SJSA1 (cell line): ENCODE measurements at regions not wholly inside any gene's neighbourhood (a gene's known extent, or its start where the extent isn't known, plus 50 kb on each side); places are given as distances from the start of the nearest gene placed in this dataset.
"Not testable (repeated sequence)": the region's sequence is repeated elsewhere in the genome, so short reads cannot be mapped to it uniquely, and the experiment has no call there.

Source experiments
- DNase-seq, 2 experiments: peaks; one replicate each; pipeline ENCODE4 v3.0.0-alpha.2; 2015 to 2020; ENCODE audit warnings: low spot score in 2 of 2, low read depth in 1 of 2
- H3K27ac ChIP-seq: fragments of 250-450 bp; sonication (Bioruptor Pico); 2 replicates; pipeline ENCODE4 v1.5.1; 2020; ENCODE audit warnings: mild to moderate bottlenecking, moderate library complexity
- H3K27me3 ChIP-seq: fragments of 250-450 bp; sonication (Bioruptor Pico); replicated peaks from 2 replicates; pipeline ENCODE4 v1.5.1; 2020; ENCODE audit warnings: mild to moderate bottlenecking, moderate library complexity
- H3K36me3 ChIP-seq: fragments of 250-450 bp; sonication (Bioruptor Pico); 2 replicates; pipeline ENCODE4 v1.5.1; 2020; ENCODE audit warnings: mild to moderate bottlenecking
- H3K4me1 ChIP-seq: fragments of 250-450 bp; sonication (Bioruptor Pico); replicated peaks from 2 replicates; pipeline ENCODE4 v1.6.1; 2021; ENCODE audit warnings: mild to moderate bottlenecking
- H3K4me3 ChIP-seq: fragments of 250-450 bp; sonication (Bioruptor Pico); 2 replicates; pipeline ENCODE4 v1.5.1; 2020; ENCODE audit warnings: mild to moderate bottlenecking
- H3K9me3 ChIP-seq: fragments of 250-450 bp; sonication (Bioruptor Pico); replicated peaks from 2 replicates; pipeline ENCODE4 v1.5.1; 2020; ENCODE audit warnings: mild to moderate bottlenecking

GRCh38 chr13:59261928-59262488 lies 901.7 kb downstream of the DIAPH3 start:
- Histone ChIP-seq H3K9me3 (no peaks in the 10 kb centered on the region), H3K36me3 (no peaks in the 10 kb centered on the region), H3K27ac (no peak overlapping the region), H3K27me3 (no peaks in the 10 kb centered on the region), H3K4me1 (peaks cover 13% of the 10 kb centered on the region), H3K4me3 (no peak overlapping the region)
- no peak for DNase-seq

GRCh38 chr13:59263531-59263930 lies 900.2 kb downstream of the DIAPH3 start:
- H3K9me3 ChIP-seq, result no peaks in the 10 kb centered on the region
- DNase-seq, result no peak
- H3K4me3 ChIP-seq, result no peak overlapping the region
- no peaks in the 10 kb centered on the region for H3K27me3 ChIP-seq
- no peak overlapping the region for H3K27ac ChIP-seq
- no peaks in the 10 kb centered on the region for H3K36me3 ChIP-seq
- H3K4me1 ChIP-seq, result peaks cover 28% of the 10 kb centered on the region

GRCh38 chr13:59266478-59267063 lies 897.2 kb downstream of the DIAPH3 start:
- no peaks in the 10 kb centered on the region for H3K27me3 ChIP-seq
- H3K36me3 ChIP-seq, result no peaks in the 10 kb centered on the region
- no peaks in the 10 kb centered on the region for H3K9me3 ChIP-seq
- no peak overlapping the region for H3K4me3 ChIP-seq
- peaks cover 47% of the 10 kb centered on the region for H3K4me1 ChIP-seq
- H3K27ac ChIP-seq, result no peak overlapping the region
- peak in 1 of 2 experiments; percentile 16 for DNase-seq

GRCh38 chr13:59269476-59269875 lies 894.3 kb downstream of the DIAPH3 start:
- peak; percentile 76 to 91 for DNase-seq
- Histone ChIP-seq H3K9me3 (no peaks in the 10 kb centered on the region), H3K4me3 (no peak overlapping the region), H3K36me3 (no peaks in the 10 kb centered on the region), H3K27ac (peak overlapping the region; percentile 94), H3K4me1 (peaks cover 47% of the 10 kb centered on the region), H3K27me3 (no peaks in the 10 kb centered on the region)

- DNase-seq, result no peak
- Histone ChIP-seq H3K9me3 (no peaks in the 10 kb centered on the region), H3K4me1 (peaks cover 55% of the 10 kb centered on the region), H3K27ac (peak overlapping the region; percentile 83), H3K36me3 (no peaks in the 10 kb centered on the region), H3K4me3 (no peak overlapping the region), H3K27me3 (no peaks in the 10 kb centered on the region)
Observed at GRCh38 chr13:59270327-59270726, 893.4 kb downstream of the DIAPH3 start.

- Histone ChIP-seq H3K4me1 (peaks cover 44% of the 10 kb centered on the region), H3K27ac (peak overlapping the region; percentile 28; the same call in 1 of the 2 replicates), H3K36me3 (no peaks in the 10 kb centered on the region), H3K4me3 (no peak overlapping the region), H3K9me3 (no peaks in the 10 kb centered on the region), H3K27me3 (no peaks in the 10 kb centered on the region)
- peak in 1 of 2 experiments; percentile 17 for DNase-seq
Observed at GRCh38 chr13:59274958-59275727, 888.6 kb downstream of the DIAPH3 start.

- peaks cover 38% of the 10 kb centered on the region for H3K4me1 ChIP-seq
- no peaks in the 10 kb centered on the region for H3K9me3 ChIP-seq
- peak in 1 of 2 experiments; percentile 58 for DNase-seq
- no peak overlapping the region for H3K4me3 ChIP-seq
- H3K36me3 ChIP-seq, result no peaks in the 10 kb centered on the region
- peak overlapping the region; percentile 39 for H3K27ac ChIP-seq
- H3K27me3 ChIP-seq, result no peaks in the 10 kb centered on the region
Observed at GRCh38 chr13:59276436-59276835, 887.3 kb downstream of the DIAPH3 start.

- Histone ChIP-seq H3K27me3 (no peaks in the 10 kb centered on the region), H3K9me3 (no peaks in the 10 kb centered on the region), H3K36me3 (no peaks in the 10 kb centered on the region), H3K4me3 (no peak overlapping the region), H3K4me1 (peaks cover 38% of the 10 kb centered on the region), H3K27ac (no peak overlapping the region)
- no peak for DNase-seq
Observed at GRCh38 chr13:59277106-59277505, 886.6 kb downstream of the DIAPH3 start.

- no peak for DNase-seq
- no peak overlapping the region for H3K4me3 ChIP-seq
- no peaks in the 10 kb centered on the region for H3K36me3 ChIP-seq
- H3K9me3 ChIP-seq, result no peaks in the 10 kb centered on the region
- H3K27me3 ChIP-seq, result no peaks in the 10 kb centered on the region
- H3K27ac ChIP-seq, result no peak overlapping the region
- peaks cover 38% of the 10 kb centered on the region for H3K4me1 ChIP-seq
Observed at GRCh38 chr13:59279028-59279427, 884.7 kb downstream of the DIAPH3 start.

GRCh38 chr13:59279576-59279975 lies 884.2 kb downstream of the DIAPH3 start:
- DNase-seq, result no peak
- Histone ChIP-seq H3K4me3 (no peak overlapping the region), H3K4me1 (peaks cover 38% of the 10 kb centered on the region), H3K27me3 (no peaks in the 10 kb centered on the region), H3K36me3 (no peaks in the 10 kb centered on the region), H3K9me3 (no peaks in the 10 kb centered on the region), H3K27ac (no peak overlapping the region)

- DNase-seq, result no peak
- H3K9me3 ChIP-seq, result no peaks in the 10 kb centered on the region
- H3K4me3 ChIP-seq, result no peak overlapping the region
- H3K27me3 ChIP-seq, result no peaks in the 10 kb centered on the region
- no peak overlapping the region for H3K27ac ChIP-seq
- H3K36me3 ChIP-seq, result no peaks in the 10 kb centered on the region
- peaks cover 30% of the 10 kb centered on the region for H3K4me1 ChIP-seq
Observed at GRCh38 chr13:59280297-59280696, 883.4 kb downstream of the DIAPH3 start.

- peaks cover 19% of the 10 kb centered on the region for H3K4me1 ChIP-seq
- H3K9me3 ChIP-seq, result no peaks in the 10 kb centered on the region
- no peak overlapping the region for H3K4me3 ChIP-seq
- DNase-seq, result no peak
- no peaks in the 10 kb centered on the region for H3K36me3 ChIP-seq
- no peak overlapping the region for H3K27ac ChIP-seq
- H3K27me3 ChIP-seq, result no peaks in the 10 kb centered on the region
Observed at GRCh38 chr13:59281453-59281852, 882.3 kb downstream of the DIAPH3 start.

GRCh38 chr13:59292240-59292639 lies 871.5 kb downstream of the DIAPH3 start:
- H3K4me3 ChIP-seq, H3K27ac ChIP-seq, H3K4me1 ChIP-seq, H3K9me3 ChIP-seq, DNase-seq, H3K36me3 ChIP-seq, H3K27me3 ChIP-seq: not testable (repeated sequence)

- H3K9me3 ChIP-seq, result no peaks in the 10 kb centered on the region
- DNase-seq, result no peak
- no peak overlapping the region for H3K4me3 ChIP-seq
- no peak overlapping the region for H3K27ac ChIP-seq
- no peaks in the 10 kb centered on the region for H3K4me1 ChIP-seq
- H3K36me3 ChIP-seq, result no peaks in the 10 kb centered on the region
- H3K27me3 ChIP-seq, result no peaks in the 10 kb centered on the region
Observed at GRCh38 chr13:59299584-59299983, 864.1 kb downstream of the DIAPH3 start.
